GM18499 (cell line): ENCODE measurements at regions not wholly inside any gene's neighbourhood (a gene's known extent, or its start where the extent isn't known, plus 50 kb on each side); places are given as distances from the start of the nearest gene placed in this dataset.

Experiments
- ATAC-seq: cut with Tn5 transposase; IDR thresholded peaks from one replicate; pipeline ENCODE4 v1.9.1; 2021; ENCODE audit warnings: moderate number of reproducible peaks; ENCODE audit not compliant: insufficient read depth, unreplicated experiment

DNA sequence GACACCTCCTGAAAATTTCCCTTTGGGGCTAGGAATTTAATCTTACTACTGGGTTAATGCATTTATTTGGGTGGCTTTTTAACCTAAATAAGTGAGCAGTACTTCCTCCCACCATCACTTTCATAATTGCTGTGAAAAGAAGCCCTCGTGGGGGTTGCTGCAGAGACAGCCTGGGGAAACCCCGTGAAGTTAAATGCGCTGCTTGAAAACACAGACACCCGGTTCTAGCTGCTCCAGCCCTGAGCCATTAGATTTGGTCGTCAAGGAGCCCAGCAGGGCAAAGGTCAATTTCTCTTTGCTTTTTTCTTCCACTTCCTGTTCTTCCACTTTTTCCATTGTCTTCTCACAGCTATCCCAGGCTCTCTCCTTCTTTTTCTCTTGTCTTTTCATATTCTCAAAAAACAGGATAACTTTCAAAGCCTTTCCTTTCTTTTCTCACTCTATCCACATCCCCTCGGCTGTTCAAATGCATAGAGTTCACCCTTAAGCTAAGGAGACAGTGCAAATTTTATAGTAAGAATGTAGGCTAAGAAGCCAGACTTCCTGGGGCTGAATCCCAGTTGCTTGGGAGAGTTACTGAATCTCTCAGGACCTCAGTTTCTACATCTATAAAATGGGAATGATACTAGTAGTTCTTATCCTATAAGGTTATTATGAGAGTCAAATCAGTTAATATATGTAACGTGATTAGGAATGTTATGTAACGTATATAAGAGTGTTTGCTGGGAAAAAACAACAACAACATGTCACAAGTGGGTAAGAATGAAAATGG is 91.5 kb upstream of the ZNF827 start:
- peak; percentile 60 for ATAC-seq

DNA sequence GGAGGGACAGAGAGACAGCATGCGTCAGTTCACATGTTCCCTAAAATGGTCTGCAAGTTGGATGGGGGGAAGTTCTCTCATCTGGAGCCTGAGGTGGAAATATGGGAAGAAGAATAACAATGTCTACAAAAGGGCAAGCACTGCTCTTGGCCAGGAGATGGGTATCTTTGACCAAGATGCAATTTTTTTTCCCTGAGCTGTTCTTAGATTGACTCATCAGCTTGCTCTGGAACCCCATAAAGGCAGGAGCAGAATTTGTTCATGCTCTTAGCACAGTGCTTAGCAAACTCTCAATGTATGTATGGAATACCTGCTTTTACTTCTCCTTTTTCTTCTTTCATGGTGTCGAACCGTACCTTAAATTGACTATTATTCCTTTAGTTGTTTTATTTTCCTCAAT is 90.5 kb upstream of the ZNF827 start:
- ATAC-seq: peak; percentile 58

GRCh38 chr4:146027761-146028160 is 89.1 kb upstream of the ZNF827 start:
- ATAC-seq: no peak

DNA sequence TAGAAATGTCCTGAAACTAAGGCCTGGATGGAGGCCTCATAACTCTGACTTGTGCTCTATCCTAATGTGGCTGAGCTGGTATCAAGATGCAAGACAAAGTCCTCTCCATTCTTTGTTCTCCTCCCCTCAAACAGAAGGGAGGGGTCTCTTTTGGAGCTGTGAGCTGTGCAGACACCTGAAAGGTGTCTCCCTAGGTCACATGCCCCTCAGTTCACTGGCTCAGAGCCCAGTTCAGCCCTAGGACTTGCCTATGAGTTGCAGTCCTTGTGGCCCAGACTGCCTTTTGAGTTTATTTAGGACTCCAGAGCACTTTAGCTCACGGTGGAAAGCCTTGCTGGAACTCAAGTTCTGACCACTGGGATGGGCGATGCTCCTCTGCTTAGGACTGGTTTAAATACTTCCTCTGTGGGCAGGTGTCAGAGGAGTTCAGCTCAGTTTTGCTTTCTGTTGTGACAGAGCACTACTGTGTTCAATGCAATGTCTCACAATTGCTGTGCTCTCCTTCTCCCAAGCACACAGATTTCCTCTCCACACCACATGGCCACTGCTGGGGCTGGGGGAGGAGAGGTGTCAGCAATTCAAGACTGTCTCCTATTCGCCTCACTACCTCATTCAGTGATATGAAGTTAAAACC is 84.8 kb upstream of the ZNF827 start:
- peak; percentile 90 for ATAC-seq

GRCh38 chr4:146022541-146022940 is 83.9 kb upstream of the ZNF827 start:
- no peak for ATAC-seq

DNA sequence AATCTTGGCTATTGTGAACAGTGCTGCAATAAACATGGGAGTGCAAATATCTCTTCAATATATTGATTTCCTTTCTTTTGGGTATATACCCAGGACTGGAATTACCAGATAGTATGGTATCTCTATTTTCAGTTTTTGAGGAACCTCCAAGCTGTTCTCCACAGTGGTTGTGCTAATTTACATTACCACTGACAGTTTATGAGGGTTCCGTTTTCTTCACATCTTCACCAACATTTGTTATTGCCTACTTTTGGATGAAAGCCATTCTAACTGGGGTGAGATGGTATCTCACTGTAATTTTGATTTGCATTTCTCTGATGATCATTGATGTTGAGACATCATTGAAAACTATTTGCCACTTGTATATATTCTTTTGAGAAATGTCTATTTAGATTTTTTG is 79.6 kb upstream of the ZNF827 start:
- no peak for ATAC-seq

GRCh38 chr4:146004730-146005129 is 66.1 kb upstream of the ZNF827 start:
- ATAC-seq: no peak

DNA sequence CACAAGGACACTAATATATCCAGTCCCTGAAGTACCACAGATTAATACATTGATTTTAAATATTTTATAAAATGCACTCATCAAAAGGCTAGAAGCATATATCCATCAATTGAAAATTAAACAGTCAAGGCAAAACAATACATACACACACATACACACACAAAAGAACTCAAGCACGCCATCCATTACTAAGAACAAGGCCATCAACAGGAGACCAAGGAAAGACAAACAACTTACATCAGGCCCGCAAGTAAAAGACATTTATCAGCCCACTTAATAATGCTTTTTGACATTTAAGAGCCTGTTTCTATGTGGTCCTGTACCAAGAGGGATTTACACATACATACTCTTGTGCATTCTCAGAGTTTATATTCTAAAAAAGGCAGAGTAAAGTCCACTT is 50.0 kb upstream of the ZNF827 start:
- no peak for ATAC-seq
